ENCODE measurements at regions not wholly inside any gene's neighbourhood (a gene's known extent, or its start where the extent isn't known, plus 50 kb on each side); places are given as distances from the start of the nearest gene placed in this dataset.

DNA sequence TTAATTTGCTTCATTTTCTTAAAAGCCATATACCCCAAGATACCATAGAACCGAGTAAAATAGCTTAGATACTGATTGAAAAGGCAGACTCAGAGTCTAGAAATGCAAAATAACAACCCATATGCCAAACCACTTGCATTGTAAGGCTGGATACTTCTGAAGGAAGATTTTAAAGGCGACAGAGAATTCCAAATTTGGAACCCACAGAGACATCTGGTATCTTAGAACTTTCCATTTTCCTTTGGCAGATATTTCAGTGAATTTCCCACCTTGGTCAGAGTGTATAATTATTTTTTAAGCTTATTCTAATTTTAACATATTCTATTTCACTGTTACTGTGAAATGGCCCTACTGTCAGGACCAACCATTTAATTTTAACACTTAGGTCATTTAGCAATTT lies 186.4 kb upstream of the E2F7 start:
- DNase-seq (ENCODE audit: low read depth), result no peak
- TF ChIP-seq, protein P1, sequence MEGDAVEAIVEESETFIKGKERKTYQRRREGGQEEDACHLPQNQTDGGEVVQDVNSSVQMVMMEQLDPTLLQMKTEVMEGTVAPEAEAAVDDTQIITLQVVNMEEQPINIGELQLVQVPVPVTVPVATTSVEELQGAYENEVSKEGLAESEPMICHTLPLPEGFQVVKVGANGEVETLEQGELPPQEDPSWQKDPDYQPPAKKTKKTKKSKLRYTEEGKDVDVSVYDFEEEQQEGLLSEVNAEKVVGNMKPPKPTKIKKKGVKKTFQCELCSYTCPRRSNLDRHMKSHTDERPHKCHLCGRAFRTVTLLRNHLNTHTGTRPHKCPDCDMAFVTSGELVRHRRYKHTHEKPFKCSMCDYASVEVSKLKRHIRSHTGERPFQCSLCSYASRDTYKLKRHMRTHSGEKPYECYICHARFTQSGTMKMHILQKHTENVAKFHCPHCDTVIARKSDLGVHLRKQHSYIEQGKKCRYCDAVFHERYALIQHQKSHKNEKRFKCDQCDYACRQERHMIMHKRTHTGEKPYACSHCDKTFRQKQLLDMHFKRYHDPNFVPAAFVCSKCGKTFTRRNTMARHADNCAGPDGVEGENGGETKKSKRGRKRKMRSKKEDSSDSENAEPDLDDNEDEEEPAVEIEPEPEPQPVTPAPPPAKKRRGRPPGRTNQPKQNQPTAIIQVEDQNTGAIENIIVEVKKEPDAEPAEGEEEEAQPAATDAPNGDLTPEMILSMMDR (IDR thresholded peaks at IDR 0.05; ENCODE audit: control insufficient read depth, extremely low read depth, insufficient read depth), result no peak

GRCh38 chr12:77249892-77250291 lies 184.5 kb upstream of the E2F7 start:
- TF ChIP-seq, protein P1 (IDR thresholded peaks at IDR 0.05; ENCODE audit: control insufficient read depth, extremely low read depth, insufficient read depth), result no peak
- no peak overlapping the region for H3K4me3 ChIP-seq (ENCODE audit: low read depth, low read length)
- no peak for DNase-seq (ENCODE audit: low read depth)

More for the DNA sequence above, 186.4 kb upstream of the E2F7 start:
- H3K4me3 ChIP-seq (ENCODE audit: low read depth, low read length), result no peak overlapping the region

GRCh38 chr12:77248036-77248435 lies 182.7 kb upstream of the E2F7 start:
- no peak for DNase-seq (ENCODE audit: low read depth)
- TF ChIP-seq, protein P1 (IDR thresholded peaks at IDR 0.05; ENCODE audit: control insufficient read depth, extremely low read depth, insufficient read depth), result no peak
- H3K4me3 ChIP-seq (ENCODE audit: low read depth, low read length), result no peak overlapping the region

- TF ChIP-seq, protein P1 (IDR thresholded peaks at IDR 0.05; ENCODE audit: control insufficient read depth, extremely low read depth, insufficient read depth), result no peak
- no peak overlapping the region for H3K4me3 ChIP-seq (ENCODE audit: low read depth, low read length)
- no peak for DNase-seq (ENCODE audit: low read depth)
Measured at GRCh38 chr12:77247542-77247941, 182.2 kb upstream of the E2F7 start.

DNA sequence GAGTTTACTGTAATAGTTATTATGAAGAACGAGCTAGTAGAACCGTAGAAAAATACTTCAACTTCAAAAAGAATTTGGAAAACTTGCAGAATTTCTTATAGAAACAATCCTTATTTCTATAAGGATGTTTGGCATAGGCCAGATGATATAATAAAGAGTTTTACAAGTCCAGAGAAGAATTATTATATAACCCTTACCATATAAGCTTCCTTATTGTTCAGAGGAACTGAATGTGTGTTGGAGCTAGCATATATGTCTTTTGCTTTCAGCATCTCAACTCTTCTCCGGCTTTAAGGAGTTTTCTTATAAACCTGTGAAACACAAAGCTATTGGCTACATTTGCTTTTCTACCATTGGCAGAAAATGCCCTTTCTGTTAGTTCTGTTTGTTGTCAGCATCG lies 178.0 kb upstream of the E2F7 start:
- H3K4me3 ChIP-seq (ENCODE audit: low read depth, low read length), result no peak overlapping the region
- TF ChIP-seq, protein P1 (IDR thresholded peaks at IDR 0.05; ENCODE audit: control insufficient read depth, extremely low read depth, insufficient read depth), result no peak
- DNase-seq (ENCODE audit: low read depth), result no peak

- no peak for DNase-seq (ENCODE audit: low read depth)
- H3K4me3 ChIP-seq (ENCODE audit: low read depth, low read length), result no peak overlapping the region
- TF ChIP-seq, protein P1 (IDR thresholded peaks at IDR 0.05; ENCODE audit: control insufficient read depth, extremely low read depth, insufficient read depth), result no peak
Measured at GRCh38 chr12:77239617-77240016, 174.2 kb upstream of the E2F7 start.

DNA sequence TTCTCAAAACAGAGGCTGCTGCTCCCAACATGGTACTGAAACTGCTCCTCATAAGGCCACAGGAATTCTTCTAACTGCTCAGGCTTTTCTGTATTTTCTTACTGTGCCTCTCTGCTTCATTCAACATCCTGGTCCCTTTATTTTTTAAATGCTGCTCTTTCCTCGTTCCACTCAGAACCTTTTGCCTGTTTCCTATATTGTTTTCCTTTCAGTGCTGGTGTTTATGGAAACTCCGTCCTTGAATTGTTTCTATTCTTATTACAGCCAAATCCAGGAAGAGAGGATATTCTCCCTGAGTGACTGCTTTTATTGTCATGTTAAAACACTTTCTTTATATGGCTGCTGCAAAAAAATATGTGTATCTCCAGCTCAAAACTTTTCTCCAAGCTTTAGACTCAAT lies 173.0 kb upstream of the E2F7 start:
- TF ChIP-seq, protein P1 (IDR thresholded peaks at IDR 0.05; ENCODE audit: control insufficient read depth, extremely low read depth, insufficient read depth), result no peak
- no peak overlapping the region for H3K4me3 ChIP-seq (ENCODE audit: low read depth, low read length)
- no peak for DNase-seq (ENCODE audit: low read depth)

All from LNCaP clone FGC (cell line).